Activated effector memory CD4-positive, alpha-beta T cell treated with Interleukin-2 at 50 U/mL for 16 hours (primary cell): ENCODE measurements at regions not wholly inside any gene's neighbourhood (a gene's known extent, or its start where the extent isn't known, plus 50 kb on each side); places are given as distances from the start of the nearest gene placed in this dataset.
A peak's percentile ranks its signal among the peaks of the same experiment; 100 is the strongest.
"Not testable (repeated sequence)": the region's sequence is repeated elsewhere in the genome, so short reads cannot be mapped to it uniquely, and the experiment has no call there.

ENCODE experiments used
- DNase-seq: peaks from one replicate; pipeline ENCODE4 v3.0.0-alpha.2; 2020

- not testable (repeated sequence) for DNase-seq
Measured at GRCh38 chr9:61817127-61817705, 627.4 kb downstream of the SPATA31A7 start.

GRCh38 chr9:61853624-61854259 is 663.9 kb downstream of the SPATA31A7 start:
- DNase-seq = peak; percentile 78

GRCh38 chr9:61854260-61854640 is 664.4 kb downstream of the SPATA31A7 start:
- DNase-seq = peak; percentile 1

- not testable (repeated sequence) for DNase-seq
Measured at GRCh38 chr9:61856283-61856682, 666.4 kb downstream of the SPATA31A7 start.

GRCh38 chr9:61856858-61857453 is 667.1 kb downstream of the SPATA31A7 start:
- not testable (repeated sequence) for DNase-seq

GRCh38 chr9:61857709-61858351 is 668.0 kb downstream of the SPATA31A7 start:
- DNase-seq = not testable (repeated sequence)

- peak; percentile 33 for DNase-seq
Measured at GRCh38 chr9:61862431-61862971, 672.7 kb downstream of the SPATA31A7 start.

GRCh38 chr9:61864463-61864862 is 674.6 kb downstream of the SPATA31A7 start:
- not testable (repeated sequence) for DNase-seq

- not testable (repeated sequence) for DNase-seq
Measured at GRCh38 chr9:61868965-61869364, 679.1 kb downstream of the SPATA31A7 start.

- DNase-seq = not testable (repeated sequence)
Measured at GRCh38 chr9:61872329-61872728, 682.5 kb downstream of the SPATA31A7 start.
